AG09319 (cell line): ENCODE measurements at regions not wholly inside any gene's neighbourhood (a gene's known extent, or its start where the extent isn't known, plus 50 kb on each side); places are given as distances from the start of the nearest gene placed in this dataset.

Experiments
- DNase-seq: peaks from one replicate; pipeline ENCODE4 v3.0.0-alpha.2; 2010; ENCODE audit warnings: low read depth; ENCODE audit errors: extremely low read depth
- CTCF ChIP-seq: IDR thresholded peaks from 2 replicates; pipeline ENCODE4 v1.5.1; 2011; ENCODE audit warnings: low read depth, mild to moderate bottlenecking, inconsistent platforms, low read length, moderate library complexity

- no peak for DNase-seq
- no peak for TF ChIP-seq CTCF
Measured at GRCh38 chr12:84091651-84092050, 820.9 kb downstream of the SLC6A15 start.

DNA sequence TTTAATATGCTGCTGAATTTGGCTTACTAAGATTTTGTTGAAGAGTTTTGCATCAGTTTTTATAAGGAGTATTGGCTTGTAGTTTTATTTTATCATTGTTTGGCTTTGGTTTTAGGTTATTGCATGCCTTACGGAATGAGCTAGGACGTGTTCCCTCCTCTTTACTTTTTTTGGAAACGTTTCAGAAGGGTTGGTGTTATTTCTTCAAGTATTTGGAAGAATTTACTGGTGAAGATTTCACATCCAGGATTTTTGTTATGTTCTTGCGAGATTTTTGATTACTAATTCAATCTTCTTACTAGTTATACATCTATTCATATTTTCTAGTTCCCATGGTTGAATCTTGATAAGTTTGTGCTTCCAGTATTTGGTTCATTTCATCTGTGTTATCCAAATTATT is 823.2 kb downstream of the SLC6A15 start:
- no peak for DNase-seq
- no peak for TF ChIP-seq CTCF

DNA sequence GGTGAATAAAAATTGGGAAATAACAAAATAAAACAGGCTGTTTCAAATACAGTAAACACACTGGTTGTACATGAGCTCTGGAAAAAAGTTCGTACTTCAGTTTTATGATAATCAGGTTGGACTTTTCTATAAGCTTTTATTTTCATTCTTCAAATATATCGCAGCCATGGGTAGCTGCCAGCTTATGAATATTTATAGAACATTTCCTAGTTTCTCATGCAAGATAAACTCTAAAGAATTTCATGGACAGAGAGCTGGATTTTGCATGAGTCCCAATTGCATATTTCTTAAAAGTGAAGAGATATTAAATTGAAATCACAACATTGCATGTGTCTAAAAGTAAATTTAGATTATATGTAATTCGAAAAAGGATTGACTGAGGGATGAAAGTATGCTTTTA is 827.6 kb downstream of the SLC6A15 start:
- TF ChIP-seq CTCF, result no peak
- no peak for DNase-seq

- DNase-seq, result no peak
- no peak for TF ChIP-seq CTCF
Measured at GRCh38 chr12:84079626-84080025, 833.0 kb downstream of the SLC6A15 start.

DNA sequence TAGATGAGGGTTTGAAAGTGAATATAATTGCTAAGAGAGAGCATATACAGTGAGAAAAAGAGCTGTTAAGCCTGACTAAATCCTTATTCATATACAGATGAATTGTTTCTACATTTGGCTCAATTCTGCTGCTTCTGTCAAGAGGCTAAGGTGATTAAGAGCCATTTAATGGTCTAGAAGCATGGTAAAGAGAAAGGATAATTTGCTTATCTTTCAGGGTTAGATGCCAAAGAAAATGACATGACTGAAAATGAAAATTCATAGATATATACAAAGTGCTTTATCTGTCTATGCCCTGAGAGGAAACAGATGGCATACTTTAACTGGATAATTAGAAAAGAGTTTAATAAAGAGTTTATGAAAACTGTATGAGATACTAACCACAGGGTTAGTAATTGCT is 834.9 kb downstream of the SLC6A15 start:
- DNase-seq, result no peak
- no peak for TF ChIP-seq CTCF

DNA sequence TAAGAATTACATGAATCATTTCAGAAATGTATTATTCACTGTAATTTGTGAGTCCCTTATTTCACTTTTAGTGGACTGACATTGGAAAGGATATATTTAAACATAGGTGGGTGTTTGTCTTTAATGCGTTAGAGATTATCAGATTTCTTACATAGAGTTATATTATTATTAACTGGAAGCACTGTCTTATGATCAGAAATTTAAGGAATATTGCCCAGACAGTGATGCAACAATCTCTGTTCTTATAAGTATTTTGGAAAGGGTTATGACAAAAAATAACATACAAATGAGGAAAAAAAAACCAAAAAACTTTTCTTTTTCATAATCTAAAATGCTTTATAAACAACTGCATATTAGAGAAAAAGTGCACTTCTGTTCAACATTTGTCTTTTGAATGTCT is 836.6 kb downstream of the SLC6A15 start:
- no peak for TF ChIP-seq CTCF
- no peak for DNase-seq

GRCh38 chr12:84073401-84073800 is 839.2 kb downstream of the SLC6A15 start:
- DNase-seq, result no peak
- TF ChIP-seq CTCF, result no peak
